ENCODE measurements at regions not wholly inside any gene's neighbourhood (a gene's known extent, or its start where the extent isn't known, plus 50 kb on each side); places are given as distances from the start of the nearest gene placed in this dataset.

DNA sequence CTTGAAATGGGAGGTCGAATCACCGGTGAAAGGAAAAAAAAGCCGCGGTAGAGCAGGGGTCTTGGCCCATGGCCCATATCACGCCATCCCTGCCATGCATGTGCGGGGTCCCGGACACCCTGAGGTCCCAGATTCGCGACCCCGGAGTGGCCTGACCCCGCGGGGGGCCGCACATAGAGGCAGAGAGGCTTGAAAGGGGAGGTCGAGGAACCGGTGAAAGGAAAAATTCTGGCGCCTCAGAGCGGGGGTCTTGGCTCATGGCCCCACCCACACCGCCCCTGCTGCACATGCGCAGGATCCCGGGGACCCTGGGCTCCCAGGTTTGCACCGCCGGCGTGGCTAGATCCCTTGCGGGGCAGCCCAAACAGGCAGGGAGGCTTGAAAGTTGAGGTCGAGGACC is 319.8 kb downstream of the ALG10 start:
- TF ChIP-seq POLR2A (IDR thresholded peaks at IDR 0.05) = no peak
- TF ChIP-seq, protein P1, sequence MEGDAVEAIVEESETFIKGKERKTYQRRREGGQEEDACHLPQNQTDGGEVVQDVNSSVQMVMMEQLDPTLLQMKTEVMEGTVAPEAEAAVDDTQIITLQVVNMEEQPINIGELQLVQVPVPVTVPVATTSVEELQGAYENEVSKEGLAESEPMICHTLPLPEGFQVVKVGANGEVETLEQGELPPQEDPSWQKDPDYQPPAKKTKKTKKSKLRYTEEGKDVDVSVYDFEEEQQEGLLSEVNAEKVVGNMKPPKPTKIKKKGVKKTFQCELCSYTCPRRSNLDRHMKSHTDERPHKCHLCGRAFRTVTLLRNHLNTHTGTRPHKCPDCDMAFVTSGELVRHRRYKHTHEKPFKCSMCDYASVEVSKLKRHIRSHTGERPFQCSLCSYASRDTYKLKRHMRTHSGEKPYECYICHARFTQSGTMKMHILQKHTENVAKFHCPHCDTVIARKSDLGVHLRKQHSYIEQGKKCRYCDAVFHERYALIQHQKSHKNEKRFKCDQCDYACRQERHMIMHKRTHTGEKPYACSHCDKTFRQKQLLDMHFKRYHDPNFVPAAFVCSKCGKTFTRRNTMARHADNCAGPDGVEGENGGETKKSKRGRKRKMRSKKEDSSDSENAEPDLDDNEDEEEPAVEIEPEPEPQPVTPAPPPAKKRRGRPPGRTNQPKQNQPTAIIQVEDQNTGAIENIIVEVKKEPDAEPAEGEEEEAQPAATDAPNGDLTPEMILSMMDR (IDR thresholded peaks at IDR 0.05) = no peak
